A204.1 (cell line): ENCODE measurements at regions not wholly inside any gene's neighbourhood (a gene's known extent, or its start where the extent isn't known, plus 50 kb on each side); places are given as distances from the start of the nearest gene placed in this dataset.

Source experiments
- FAIRE-seq: peaks from 2 replicates; lab custom pipeline; 2012; peaks lifted over from hg19 to GRCh38; lab: Jason Lieb, UNC

DNA sequence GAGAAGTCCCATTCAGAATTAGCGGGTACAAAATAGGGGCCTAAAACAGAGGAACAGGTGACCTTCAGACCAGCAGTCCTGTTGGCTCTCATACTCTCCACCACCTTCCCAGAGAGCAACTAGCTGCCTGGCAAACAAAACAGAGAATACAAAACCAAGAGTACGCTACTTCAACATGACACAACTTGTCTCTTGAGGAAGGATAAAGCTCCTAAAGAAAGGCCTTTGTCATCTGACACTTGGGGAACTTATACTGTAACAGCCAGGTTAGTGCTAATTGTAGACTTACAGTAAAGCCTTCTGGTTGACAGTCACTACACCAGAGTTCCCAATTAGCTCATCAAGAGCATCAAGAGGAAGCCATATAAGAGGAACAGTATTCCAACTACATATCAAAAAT lies 282.1 kb upstream of the NT5C1B start:
- FAIRE-seq: no peak

DNA sequence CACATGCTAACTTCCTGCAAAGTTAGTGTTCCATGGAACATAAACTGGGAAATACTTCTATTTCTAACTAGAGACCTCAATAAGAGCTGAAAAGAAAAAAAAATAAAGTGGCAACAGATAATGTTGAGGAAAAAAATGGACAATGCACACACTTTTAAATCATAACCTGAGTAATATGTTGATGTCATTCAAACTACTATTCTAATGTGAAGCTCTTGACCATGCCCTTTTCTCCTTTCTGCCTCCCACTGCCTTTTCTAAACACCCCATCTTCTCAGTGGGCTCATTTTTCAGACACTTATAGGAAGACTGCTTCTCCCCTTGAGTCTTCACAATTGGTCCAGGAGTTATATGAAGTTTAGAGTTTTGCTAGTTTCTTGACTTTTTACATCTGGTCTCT lies 280.9 kb upstream of the NT5C1B start:
- no peak for FAIRE-seq

DNA sequence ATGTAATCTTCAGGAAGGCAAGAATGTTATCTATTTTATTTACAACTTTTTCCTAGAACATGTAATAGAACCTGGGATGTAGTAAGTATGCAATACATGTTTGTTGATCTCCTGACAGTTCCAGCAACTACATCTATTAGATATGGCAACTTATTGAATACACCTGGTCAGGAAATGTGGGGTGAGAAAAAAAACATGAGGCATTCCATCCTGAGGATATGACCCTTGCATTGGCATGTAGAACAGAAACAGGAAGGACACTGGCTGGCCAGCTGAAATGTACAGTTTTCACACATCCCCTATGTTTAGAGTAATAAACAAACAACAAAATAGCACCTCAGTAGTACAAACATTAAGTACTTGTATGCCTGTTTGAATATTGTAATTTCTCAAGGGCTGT lies 272.6 kb upstream of the NT5C1B start:
- FAIRE-seq: no peak

DNA sequence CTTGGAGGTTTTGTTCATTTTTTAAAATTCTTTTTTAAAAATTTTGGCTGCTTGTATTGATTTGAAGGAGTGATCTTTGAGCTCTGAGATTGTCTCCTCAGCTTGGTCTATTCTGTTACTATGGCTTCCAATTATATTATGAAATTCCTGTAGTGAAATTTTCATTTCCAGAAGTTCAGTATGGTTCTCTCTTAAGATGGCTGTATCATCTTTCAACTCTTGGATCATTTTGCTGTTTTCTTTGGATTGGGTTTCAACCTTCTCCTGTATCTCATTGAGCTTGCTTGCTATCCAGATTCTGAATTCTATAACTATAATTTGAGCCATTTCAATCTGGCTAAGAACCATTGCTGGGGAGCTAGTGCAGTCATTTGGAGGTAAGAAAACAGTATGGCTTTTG lies 270.8 kb upstream of the NT5C1B start:
- no peak for FAIRE-seq

DNA sequence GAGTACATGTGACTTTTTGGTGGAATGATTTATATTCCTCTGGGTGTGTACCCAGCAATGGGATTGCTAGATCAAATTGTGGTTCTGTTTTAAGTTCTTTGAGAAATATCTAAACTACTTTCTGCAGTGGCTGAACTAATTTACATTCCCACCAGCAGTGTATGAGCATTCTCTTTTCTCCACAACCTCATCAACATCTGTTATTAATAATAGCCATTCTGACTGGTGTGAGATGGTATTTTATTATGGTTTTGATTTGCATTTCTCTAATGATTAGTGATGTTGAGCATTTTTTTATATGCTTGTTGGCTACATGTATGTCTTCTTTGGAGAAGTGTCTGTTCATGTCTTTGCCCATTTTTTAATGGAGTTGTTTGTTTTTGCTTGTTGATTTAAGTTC lies 267.4 kb upstream of the NT5C1B start:
- no peak for FAIRE-seq

DNA sequence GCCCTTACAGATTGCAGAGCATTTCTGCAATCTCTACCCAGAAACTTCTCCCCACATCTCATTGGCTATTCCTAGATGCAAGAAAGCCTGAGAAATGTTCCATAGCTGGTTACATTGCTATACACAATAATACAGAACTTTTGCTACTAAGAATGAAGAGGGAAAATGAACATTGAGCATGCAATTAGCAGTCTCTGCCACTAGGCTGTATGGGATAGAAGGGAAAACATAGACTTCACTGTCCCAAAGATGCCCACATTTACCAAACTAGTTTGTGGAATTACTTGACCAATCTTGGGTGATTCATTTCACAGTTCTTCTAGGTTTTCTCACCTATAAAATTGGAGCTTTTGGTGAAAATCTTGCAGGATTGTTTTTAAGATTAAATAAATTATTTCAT lies 265.7 kb upstream of the NT5C1B start:
- FAIRE-seq: no peak

DNA sequence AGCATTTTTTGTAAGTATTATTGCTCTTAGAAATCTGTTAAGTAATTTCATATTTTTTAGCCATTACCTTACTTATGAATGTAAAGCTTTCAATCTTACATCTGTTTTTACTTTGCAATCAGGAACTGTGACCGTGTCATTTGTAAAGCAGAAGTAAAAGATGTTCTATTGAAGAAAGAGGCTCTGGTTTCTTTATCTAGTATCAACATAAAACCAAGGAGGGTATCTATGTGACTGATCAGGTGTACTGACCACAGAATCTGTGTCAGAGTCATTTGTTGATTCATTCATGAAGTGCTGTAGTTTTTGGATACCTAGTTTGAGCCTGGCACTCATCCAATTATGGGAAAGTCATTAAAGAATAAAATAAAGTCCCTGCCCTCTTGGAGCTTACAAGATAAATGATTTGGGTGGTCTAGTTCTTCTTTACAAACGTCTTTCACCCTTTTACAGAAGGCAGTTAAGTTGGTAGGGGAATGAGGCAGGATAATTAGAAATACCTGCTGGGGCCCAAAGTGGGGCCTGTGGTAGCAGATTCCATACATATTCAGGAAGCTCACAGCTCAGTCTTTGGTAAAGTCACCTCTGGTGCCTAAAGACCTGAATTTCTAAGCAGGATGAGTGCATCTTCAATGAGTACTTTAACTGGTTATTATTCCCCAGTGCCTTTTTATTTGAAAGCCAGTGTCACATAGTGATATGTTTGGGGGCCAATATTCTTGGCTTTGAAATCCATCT lies 260.6 kb upstream of the NT5C1B start:
- FAIRE-seq: no peak

DNA sequence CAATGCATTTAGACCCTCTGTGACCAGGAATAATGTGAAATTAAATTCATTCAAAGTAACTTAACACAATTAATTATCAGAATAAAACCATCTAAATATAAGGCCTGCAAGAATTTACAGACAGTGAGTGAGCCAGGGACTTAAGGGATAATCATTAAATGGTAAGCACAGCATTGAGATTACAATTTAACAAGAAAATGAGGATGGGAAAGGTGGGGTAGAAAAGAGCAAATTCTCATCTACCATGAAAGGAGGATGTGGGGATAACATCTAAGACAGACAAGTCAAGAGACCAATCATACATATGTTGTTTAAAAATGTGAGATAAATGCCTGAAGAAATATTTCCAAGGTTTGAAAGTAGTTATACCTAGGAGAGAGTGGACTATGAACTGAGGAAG lies 259.3 kb upstream of the NT5C1B start:
- FAIRE-seq: no peak

DNA sequence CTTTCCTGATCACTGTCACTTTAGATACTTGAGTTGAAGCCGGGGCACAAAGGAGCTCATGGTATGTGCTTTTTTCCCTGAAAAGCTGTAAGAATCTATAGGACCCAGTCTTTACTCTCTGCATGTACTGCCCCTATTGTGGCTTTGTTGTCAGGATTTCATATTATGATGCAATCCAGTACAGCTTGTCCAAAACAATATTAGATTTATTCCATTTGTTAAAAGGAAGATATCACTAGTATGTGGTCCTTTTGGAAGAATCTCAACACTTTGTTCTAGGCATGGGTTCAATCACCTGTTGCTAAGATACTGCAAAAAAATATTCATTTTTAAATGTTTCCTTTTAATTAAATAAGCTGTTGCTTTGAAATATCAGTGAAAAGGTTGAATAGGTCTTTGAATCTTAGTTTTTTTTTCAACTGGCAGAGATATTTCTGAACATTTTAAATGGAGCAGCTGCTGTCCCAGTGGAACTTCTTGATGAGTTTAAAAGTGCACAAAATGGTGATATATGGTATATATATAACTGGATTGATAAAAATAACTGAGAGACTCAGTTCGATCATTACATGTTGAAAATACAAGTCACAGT lies 256.6 kb upstream of the NT5C1B start:
- no peak for FAIRE-seq

DNA sequence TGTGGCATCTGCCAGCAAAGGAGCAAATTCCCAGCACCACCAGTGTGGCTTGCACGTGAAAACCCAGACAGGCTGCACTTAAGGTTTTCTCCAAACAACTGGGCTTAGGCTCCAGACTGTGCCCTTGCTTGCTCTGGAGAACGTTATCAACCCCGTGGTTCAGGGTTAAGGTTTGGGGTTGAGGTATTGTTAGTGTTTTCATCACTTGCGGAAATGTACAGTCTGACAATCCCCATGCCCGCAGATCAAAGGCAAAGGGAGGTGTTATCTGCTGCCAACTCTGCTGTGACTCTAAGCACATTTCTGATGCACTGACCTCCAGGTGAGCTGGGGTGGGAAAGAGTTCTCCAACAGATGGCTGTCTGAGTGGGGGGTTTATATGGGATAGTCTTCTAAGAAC lies 253.5 kb upstream of the NT5C1B start:
- FAIRE-seq: no peak

DNA sequence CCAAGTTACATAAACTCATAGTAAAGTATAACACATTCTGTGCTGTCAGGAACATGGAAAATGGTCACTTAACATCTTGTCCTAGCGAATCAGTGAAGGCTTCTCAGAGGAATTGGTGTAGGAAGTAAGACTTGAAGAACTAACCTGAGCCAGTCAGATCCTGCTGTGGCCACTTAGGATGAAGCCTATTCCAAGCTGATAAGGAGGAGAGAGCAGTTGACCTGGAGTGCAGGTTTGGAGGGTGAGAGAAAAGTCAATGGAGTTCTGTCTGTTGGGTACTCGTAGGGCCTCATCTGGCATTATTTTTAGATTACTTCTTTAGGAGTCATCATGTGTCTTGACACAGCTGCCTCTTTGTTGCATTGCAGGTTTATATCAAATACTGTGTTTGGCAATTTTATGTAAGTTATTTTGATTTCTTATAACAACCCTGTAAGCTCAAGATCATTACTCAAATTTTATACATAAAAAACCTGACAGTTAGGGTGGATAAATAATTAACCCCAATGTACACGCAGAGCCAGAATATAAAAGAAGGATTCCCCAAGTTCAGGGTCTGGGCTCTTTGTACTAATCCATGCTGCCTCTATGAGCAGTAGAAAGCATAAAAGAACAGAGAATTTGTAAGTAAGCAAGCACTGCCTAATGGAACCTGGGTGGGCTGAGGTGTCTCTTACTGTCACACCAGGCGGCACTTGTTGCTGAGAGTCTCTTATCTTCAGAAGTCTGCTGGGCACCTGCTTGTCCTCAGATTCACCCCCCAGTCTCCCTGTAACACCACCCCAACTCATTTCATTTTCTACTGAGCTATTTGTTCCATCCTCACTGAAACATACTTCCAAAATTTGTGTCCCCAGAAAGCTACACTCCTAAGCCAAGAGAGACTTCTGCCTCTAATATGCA lies 252.1 kb upstream of the NT5C1B start:
- FAIRE-seq: no peak

DNA sequence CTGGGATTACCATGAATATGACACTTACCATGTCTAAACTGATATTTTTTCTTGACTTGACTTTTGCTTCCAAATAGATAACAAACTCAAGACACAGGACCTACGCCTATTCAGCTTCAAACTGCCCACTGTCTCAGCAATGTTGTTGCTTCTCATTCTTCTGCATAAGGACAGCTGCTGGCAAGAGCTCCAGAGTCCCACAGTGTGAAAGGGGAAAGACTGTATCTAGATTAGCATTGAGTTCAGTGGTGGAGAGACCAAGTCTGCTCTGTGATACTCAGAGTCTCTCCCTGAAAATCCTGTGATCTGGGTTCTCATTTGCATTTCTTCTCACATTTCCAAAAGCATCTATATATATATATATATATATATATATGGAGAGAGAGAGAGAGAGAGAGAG lies 247.9 kb upstream of the NT5C1B start:
- FAIRE-seq: no peak

DNA sequence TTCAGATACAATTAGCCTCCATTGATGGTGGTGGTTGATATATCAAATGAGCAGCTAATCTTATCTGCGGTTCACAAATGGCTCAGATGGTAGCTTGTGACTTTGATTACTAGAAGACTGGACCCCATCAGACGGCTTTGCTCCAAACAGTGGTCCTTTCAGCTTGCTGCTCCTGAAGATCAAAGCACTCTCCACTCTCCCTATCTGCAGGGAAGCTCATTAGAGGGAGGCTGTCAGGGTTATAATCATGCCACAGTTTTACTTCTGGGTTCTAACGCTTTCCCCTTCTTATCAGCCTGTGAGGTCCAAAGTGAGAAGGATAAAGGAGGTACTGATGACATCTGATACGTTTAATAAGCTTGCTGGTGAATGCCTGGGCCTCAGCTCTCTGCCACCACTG lies 247.1 kb upstream of the NT5C1B start:
- no peak for FAIRE-seq

DNA sequence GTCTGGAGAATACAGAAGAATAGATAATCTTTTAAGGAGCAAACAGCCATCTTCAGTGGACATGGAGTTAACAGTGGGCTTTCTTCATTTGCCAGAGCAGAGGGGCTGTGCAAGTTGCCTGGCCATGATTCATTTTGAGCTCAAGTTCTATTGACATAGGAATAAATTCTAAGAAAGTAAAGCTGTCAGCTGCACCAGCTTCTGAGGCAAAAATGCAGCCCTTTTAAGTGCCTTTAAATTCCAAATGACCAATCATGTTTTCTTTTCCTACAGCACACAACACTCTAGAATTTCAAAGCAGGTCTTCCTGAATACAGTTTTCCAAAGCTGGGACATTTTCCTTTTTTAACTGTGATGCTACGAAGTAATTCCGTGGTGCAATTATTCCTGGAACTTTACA lies 246.4 kb upstream of the NT5C1B start:
- no peak for FAIRE-seq

DNA sequence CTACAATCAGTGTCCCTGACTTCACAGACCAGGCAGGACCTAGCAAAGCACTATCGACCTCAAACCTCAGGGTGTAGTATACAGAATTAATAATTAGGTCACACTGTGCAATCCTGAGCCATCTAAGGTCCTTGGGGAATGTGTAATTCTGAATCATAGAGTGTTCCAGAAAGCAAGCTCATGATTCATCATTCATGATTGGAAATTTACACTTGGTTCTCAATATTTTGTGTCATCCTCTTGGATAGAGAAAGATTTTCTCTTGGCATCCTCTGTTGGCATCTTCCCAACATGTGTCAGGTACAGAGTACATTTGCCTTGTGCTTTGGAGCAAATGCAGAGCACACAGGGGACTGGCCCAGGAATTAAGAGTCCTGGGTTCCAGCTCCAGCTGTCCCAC lies 245.0 kb upstream of the NT5C1B start:
- FAIRE-seq: no peak

DNA sequence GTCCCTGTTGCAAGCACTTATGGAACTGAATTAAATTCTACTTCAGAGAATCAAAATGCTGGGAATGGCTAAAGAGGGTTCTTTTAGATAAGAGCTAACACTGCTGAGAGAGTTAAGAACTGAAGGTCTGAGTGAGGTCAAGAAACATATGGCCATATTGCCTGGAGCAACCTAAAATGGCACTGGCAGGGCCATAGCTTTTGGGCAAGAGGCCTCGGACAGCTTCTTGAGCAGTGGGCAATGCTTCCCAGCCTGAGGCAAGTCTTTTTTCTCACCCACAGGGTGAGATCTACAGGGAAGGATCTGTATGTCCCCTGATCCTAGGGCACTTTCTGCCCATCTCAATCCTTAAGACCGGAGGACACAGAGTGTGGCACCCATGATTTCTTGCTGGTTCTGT lies 244.6 kb upstream of the NT5C1B start:
- no peak for FAIRE-seq

DNA sequence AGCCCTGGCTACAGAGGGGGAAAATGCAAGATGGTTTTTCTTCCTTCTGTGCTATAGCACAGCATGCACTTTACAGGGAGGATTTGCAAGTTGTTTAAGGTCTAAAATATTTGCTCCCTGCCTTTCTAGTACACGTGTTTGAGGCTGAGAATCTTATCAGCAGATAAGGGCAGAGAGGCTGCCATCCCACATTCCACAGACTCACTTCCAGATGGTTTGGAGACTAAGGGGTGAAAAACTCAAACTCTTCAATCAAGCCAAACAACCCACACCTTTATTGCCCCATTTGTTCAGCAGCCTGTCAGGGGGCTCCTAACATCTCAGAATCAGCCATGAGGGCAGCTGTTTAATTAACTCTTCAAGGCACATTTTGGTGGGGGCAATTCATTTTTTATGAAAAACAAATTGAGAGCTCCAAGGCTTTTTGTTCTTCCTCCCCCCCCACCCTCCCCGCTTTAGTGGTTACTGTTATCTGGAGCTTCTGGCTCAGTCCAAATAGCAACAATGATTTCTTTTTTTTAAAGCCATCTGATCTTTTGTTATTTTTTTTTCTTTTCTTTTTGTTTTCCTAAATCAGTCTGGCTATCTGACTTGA lies 242.6 kb upstream of the NT5C1B start:
- no peak for FAIRE-seq

DNA sequence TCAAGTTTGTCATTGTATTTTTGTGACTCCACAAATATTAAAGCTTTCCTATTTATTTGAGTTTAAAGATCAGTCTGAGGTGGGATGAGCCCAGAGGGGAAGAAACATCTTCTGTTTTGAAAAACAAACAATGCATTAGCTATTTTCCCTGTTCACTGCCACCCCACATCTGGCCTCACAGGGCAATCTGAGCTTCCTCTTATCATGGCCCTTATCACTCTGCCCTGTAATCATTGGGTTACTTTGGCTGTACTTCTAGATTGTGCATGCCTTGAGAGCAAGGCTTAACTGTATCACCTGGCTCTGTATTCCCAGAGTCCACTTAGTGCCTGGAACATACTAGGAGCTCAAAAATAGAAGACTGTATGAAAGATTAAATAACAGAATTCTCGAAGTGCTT lies 241.6 kb upstream of the NT5C1B start:
- no peak for FAIRE-seq

DNA sequence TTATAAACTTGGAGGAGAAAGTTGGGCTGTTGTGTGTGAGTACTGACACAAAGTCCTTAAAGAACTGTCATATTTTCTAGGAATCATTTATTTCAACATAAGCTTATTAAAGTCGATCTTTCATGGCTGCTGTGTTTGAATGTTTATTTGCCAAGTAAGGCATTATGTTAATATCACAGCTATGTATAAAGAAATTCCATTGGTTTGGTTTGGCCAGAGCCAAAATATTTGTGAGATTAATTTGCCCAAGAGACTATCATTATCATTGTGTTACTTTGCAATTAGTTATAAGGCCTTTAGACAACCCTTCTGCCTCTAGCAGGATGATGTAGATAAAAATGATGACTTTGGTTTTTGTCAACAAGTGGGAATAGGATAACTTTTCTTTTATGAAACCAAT lies 240.6 kb upstream of the NT5C1B start:
- no peak for FAIRE-seq

DNA sequence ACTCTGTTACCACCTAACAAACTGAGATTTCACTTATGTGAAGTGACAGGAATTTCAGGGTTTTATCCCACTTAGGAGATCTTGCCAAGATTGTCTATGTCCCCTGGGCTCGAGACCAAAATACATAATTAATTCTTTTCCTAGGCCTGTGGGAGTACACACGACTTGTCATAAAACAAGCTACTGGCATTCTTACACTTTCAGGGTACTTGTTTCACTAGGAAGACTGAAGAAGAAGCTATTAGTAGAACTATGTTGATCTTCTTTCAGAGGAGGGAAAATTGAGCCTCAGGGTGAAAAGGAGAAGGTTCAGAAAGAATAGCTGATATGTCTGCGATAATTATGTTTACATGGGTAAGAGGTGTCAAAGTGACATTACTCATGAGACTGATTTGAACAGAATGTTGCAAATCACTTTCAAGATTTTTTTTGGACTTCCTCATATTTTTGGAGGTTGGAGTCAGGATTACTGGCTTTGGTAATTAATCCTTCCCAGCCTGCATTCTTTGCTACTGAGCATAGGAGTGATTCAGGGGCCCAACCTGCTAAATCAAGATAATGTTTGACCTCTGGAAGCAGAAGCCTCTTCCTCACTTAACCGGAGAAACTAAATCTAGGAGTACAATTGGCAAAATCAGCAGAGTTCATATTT lies 240.0 kb upstream of the NT5C1B start:
- FAIRE-seq: no peak

DNA sequence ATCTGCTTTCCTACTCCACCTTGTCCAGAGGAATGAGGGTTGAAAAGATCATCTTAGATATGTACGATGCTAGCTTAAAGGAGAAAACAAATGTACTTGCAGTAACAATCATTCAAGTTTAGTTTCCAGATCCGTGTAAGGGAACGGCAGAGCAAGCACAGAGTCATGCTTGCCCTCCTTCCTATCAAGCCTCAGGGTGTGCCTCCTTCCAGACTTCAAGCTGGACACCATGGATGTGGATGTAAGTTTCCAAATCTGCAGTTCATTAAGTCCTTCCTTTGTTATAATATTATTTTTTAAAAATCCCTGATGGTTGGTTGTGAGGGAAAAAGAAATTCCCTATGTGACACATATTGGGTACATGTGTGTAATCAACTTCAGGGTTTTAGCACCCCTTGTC lies 238.9 kb upstream of the NT5C1B start:
- FAIRE-seq: no peak

DNA sequence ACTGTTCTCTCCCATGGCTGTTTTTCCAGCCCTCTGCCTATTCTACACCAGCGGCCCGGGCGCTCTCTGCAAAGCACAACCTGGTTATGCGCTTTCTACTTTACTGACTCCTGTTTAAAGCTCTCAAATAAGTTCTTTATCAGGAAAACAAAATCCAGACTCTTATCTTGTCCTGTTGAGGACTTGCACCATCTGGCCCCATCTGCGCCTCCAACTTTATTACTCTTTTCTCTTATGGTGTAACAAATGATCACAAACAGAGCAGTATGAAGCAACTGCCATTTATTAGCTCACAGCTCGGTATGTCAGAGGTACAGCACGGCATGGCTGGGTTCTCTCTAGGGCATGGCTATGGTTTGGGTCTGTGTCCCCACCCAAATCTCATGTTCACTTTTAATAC lies 236.5 kb upstream of the NT5C1B start:
- FAIRE-seq: no peak

DNA sequence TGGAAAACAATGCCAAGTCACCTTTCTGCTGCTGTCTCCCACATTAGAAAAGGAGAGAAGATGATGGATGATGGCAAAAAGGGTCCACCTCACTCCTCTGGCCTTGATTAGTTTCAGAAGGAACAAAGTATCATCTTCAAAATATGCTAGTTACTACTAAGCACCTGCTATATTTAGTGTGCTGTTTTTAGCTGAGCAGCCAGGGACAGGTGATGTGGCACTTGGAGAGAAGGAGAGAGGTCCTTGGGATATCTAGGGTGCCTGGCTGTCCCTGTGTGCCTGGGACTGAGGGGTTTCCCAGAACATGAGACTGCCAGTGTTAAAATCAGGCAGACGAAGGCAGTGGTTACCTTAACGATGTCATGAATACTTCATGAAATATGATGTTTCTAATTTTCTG lies 235.5 kb upstream of the NT5C1B start:
- no peak for FAIRE-seq
